Renal pelvis (tissue), 1 donor: ENCODE measurements at regions not wholly inside any gene's neighbourhood (a gene's known extent, or its start where the extent isn't known, plus 50 kb on each side); places are given as distances from the start of the nearest gene placed in this dataset.
"Not testable (repeated sequence)": the region's sequence is repeated elsewhere in the genome, so short reads cannot be mapped to it uniquely, and the experiment has no call there.

Source experiments
- DNase-seq: peaks from one replicate; pipeline ENCODE4 v3.0.0-alpha.2; 2013

GRCh38 chr6:15904651-15905376 is 224.1 kb upstream of the MYLIP start:
- no peak for DNase-seq

- DNase-seq: no peak
These were observed 227.5 kb upstream of the MYLIP start for GRCh38 chr6:15901141-15902115.

- DNase-seq: no peak
These were observed 230.2 kb upstream of the MYLIP start for GRCh38 chr6:15898693-15899092.

DNA sequence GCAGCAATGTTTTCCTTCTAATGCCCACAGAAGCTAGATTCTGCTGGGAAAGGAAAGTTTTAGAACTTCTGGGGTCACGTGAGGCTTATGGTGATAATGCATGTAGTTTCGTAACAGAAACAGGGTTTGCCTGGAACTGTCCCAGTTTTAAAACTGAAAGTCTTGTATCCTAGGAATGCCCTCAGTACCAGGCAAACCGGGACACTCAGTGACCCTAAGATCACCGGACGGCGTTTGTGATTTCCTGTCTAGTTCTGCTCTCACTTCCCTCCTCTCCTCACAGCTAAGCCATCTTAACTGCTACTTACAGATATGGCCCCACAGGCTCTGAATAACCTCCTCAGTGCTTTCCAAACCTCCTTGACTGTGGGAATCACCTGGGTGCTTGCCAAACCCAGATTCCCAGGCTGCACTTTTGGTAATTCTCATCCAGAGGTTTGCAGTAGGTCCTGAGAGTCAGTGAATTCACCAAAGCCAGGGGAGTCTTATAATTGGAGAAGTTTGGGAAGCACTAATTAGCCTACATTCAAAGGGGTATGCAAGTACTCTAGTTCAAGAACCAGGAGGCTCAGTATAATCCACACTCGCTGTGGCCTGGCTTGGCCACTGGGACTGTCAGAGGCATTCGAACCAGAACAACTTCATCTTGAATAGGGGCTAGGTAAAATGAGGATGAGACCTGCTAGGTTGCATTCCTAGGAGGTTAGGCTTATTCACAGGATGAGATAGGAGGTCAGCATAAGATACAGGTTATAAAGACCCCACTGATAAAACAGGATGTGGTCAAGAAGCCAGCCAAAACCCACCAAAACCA is 231.6 kb upstream of the MYLIP start:
- DNase-seq: no peak

GRCh38 chr6:15894973-15895725 is 232.3 kb upstream of the DTNBP1 start:
- no peak for DNase-seq

- no peak for DNase-seq
These were observed 230.9 kb upstream of the DTNBP1 start for GRCh38 chr6:15893556-15894253.

DNA sequence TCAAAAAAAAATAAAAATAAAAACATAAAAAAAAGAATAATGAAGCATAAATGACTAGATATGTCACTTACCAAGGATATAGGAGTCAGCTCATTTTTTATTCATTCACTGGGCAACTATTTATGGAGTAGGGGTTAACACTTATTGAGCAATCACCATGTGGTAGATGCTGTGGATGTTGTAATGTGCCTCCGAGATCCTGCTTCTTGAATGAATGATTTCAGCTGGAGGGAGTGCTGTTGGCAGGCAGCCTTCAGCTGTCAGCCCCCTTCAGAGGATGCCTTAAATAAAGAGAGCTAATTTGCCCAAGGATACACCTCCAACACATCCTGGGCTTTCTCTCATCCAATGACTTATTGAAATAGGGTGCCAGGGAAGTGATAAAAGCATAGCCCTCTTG is 229.5 kb upstream of the DTNBP1 start:
- DNase-seq: no peak

DNA sequence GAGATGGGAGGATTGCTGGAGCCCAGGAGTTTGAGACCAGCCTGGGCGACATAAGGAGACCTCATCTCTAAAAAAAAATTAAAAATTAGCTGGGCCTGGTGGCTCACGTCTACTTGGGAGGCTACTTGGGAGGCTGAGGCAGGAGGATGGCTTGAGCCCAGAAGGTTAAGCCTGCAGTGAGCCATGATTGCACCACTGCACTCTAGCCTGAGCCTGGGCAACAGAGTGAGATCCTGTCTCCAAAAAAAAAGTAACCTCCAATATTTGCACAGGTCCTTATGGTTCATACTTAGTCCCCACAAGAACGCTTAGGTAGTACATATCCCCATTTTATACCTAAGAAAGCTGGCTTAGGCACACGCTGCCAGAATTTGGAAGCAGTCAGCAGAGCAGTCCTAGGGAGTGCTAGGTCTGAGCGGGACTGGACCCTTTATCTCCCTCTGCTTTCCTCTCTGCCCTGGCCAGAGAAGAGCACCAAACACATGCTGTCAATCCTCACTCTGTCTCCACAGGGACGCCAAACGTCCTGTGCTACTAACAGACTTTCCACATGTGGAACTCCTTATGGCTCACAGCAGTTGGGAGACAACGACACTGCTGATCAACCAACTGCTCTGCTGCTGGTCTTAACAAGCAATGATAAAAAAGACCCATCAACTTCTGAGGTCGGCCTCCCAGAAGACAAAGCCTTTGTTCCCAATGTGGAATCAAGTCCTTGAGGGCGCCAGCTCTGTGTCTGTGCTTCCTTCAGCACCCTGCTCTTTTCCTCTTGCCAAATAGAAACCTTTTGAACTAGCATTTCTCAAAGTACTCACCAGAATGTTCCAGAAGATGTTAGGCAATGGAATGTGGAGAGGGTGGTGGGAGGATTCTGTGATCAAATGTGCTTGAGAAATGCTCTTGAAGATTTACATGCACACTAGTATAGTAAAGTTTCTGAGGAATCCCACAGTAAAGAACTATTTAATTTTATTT is 226.3 kb upstream of the DTNBP1 start:
- no peak for DNase-seq

DNA sequence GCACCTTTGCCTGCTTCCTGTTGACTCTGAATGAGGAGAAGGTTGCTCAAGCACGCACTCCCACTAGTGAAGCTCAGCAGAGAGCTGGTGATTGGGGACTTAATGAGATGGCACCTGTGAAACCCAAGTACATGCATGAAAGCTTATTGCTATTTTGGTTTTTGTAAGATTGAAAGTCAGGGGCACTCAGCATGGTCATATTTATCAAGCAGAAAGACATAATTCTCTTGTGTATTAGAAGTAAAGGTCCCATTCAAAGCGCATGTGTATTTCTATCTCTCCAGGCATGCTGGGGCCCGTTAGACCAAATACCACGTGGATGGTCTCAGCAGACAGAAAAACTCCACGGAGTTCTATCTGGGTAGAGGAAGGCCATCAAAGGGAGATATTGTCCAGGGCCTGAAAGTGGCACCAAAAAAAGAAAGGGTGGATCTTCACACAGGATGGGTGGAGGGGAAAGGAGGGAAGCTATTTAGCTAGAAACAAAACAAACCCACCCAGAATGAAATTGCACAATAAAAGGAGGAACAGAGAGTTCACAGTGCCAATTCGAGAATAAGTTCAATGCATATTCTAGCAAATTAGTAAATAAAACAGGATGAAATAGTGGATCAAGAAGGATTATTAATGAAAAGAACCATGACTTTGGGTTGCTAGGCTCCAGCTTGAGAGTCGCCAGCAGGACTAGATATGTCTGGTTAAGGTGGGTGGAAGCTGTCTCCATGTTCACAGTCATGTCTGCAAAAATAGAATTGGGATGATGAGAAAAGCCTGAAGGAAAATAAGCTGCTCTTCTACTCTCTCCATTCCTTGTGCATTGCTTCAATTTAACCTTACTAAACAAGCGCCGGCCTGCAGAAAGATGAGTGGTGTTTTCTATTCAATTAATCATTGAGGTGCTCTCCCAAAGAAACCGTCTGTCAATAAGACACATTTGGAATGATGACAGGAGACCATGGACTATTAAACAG is 224.9 kb upstream of the DTNBP1 start:
- DNase-seq: no peak

DNA sequence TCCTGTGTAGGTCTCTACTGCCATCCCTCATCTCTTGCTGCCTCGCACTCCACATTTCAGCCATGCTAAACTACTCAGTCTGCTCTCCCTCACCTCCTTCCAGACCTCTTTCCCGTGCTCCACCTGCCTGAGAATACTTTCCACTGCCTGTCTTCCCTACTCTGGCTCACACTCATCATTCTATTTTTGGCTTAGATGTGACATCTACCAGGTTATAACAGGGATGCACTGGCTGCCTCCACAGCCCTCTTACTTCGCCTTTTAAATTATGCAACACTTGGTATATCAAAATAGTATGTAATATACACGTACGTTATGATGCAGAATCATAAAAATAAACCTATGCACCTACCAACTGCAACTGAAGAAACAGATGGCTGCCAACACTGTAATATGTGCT is 222.8 kb upstream of the DTNBP1 start:
- no peak for DNase-seq

GRCh38 chr6:15883593-15883992 is 220.8 kb upstream of the DTNBP1 start:
- not testable (repeated sequence) for DNase-seq

DNA sequence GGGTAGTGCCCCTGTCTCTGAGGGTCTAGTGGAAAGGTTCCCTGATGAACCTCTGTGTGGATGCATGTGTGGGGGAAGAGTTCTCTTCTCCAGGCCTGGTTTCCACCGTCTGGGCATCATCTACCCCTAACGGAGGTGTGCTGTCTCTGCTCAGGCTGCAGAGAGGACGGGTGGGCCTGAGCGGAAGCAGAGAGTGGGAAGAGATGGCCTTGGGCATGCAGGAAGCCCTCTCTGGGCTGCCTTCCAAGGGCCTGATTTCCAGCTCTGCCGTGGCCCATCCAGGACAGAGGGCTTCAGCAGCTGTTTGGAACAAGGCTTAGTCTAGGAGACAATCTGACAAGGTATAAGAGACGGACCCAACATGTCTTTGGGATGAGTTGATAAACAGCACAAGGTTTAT is 220.1 kb upstream of the DTNBP1 start:
- no peak for DNase-seq

DNA sequence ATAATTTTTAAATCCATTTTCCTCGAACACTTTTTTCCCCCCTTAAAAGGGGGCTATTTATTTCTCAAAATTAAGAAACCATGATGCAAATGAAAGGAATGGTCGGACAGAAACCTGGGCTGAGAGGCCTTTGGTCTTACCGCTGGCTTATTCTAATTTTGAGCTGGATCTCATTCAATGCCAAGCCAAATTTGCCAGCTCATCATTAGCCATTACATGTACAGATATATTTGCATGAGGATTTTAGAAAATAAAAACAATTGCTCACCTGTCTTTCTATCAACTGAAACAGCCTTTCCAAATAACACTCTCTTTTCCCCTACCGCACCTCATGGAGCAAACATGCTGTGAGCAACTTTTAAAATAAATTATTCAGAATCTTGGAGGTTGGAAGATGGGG is 219.5 kb upstream of the DTNBP1 start:
- no peak for DNase-seq

- no peak for DNase-seq
These were observed 218.3 kb upstream of the DTNBP1 start for GRCh38 chr6:15881150-15881549.

DNA sequence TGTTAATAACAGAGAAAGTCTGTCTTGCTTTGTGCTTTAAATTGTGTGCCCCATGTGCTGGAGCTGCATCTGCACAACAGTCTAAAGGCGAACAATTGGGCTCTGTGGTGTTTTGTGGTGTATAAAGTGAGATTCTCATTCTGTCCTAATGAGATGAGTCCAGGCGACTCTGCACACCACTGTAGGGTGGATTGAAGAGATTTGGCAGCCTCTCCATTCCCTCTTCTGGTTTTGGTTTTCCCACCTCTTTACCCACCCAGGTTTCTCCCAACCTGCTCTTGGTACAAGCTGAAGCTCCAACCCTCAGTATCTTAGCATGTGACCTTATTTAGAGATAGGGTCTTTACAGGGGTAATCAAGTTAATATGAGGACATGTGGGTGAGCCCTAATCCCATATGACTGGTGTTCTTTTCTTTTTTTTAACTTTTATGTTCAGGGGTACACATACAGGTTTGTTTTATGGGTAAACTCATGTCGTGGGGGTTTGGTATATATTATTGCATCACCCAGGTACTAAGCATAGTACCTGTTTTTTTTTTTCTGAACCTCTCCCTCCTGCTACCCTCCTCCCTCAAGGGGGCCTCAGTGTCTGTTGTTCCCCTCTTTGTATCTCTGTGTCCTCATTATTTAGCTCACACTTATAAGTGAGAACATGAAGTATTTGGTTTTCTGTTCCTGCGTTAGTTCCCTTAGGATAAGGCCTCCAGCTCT is 217.6 kb upstream of the DTNBP1 start:
- DNase-seq: no peak

- peak; percentile 65 for DNase-seq
These were observed 216.8 kb upstream of the DTNBP1 start for GRCh38 chr6:15879371-15880261.

- DNase-seq: no peak
These were observed 214.4 kb upstream of the DTNBP1 start for GRCh38 chr6:15877231-15877630.
